ENCODE measurements at regions not wholly inside any gene's neighbourhood (a gene's known extent, or its start where the extent isn't known, plus 50 kb on each side); places are given as distances from the start of the nearest gene placed in this dataset.

DNA sequence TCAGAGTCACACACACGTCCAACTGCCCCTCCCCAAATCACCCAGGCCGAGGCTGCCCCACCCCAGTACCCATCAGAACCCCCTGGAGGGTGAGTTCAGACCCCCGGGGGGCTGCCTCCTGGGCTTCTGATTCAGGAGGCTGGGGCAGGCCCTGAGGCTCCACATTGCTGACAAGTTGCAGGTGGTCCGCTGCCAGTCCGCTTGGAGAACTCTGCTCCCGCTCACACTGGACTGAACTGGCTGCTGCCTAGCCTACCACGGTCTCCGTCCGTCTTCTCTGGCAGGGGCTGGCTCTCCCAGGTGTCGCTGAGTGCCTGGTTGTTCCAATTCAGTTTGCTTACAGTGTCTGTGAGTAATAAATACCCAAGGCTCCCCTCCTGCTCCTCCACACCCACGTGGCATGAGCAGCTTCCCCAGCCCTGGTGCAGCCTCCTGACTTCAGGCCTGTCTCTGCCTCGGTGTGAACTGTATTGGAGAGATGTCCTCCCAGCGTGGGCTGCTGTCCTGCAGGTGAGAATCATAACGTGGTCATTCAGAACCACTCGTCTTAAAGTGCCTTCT, 163.4 kb downstream of the LAT start:
- TF ChIP-seq, protein P1, sequence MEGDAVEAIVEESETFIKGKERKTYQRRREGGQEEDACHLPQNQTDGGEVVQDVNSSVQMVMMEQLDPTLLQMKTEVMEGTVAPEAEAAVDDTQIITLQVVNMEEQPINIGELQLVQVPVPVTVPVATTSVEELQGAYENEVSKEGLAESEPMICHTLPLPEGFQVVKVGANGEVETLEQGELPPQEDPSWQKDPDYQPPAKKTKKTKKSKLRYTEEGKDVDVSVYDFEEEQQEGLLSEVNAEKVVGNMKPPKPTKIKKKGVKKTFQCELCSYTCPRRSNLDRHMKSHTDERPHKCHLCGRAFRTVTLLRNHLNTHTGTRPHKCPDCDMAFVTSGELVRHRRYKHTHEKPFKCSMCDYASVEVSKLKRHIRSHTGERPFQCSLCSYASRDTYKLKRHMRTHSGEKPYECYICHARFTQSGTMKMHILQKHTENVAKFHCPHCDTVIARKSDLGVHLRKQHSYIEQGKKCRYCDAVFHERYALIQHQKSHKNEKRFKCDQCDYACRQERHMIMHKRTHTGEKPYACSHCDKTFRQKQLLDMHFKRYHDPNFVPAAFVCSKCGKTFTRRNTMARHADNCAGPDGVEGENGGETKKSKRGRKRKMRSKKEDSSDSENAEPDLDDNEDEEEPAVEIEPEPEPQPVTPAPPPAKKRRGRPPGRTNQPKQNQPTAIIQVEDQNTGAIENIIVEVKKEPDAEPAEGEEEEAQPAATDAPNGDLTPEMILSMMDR (IDR thresholded peaks at IDR 0.05 in 2 of 3, conservative IDR thresholded peaks at IDR 0.05 in 1 of 3; ENCODE audit: insufficient read depth in 2 of 3, low read depth in 1 of 3, low read length in 3 of 3), result no peak
- TF ChIP-seq CREB1 (IDR thresholded peaks at IDR 0.05), result no peak
- TF ChIP-seq CREB1 (CRISPR knock-in tag; IDR thresholded peaks at IDR 0.05), result no peak
- no peak for TF ChIP-seq FOXA1 (IDR thresholded peaks at IDR 0.05; ENCODE audit: borderline replicate concordance)
- no peak for TF ChIP-seq EP300 (IDR thresholded peaks at IDR 0.05; ENCODE audit: low read length)
- TF ChIP-seq, protein P2, sequence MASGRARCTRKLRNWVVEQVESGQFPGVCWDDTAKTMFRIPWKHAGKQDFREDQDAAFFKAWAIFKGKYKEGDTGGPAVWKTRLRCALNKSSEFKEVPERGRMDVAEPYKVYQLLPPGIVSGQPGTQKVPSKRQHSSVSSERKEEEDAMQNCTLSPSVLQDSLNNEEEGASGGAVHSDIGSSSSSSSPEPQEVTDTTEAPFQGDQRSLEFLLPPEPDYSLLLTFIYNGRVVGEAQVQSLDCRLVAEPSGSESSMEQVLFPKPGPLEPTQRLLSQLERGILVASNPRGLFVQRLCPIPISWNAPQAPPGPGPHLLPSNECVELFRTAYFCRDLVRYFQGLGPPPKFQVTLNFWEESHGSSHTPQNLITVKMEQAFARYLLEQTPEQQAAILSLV (tag; IDR thresholded peaks at IDR 0.05), result no peak
- TF ChIP-seq FOXA3 (CRISPR knock-in tag; conservative IDR thresholded peaks at IDR 0.05 in 1 of 2, IDR thresholded peaks at IDR 0.05 in 1 of 2), result no peak
- TF ChIP-seq TBP (optimal IDR thresholded peaks at IDR 0.05; ENCODE audit: low read depth, low read length), result no peak
- no peak for TF ChIP-seq TRIM24 (IDR thresholded peaks at IDR 0.05)
- TF ChIP-seq, protein P3, sequence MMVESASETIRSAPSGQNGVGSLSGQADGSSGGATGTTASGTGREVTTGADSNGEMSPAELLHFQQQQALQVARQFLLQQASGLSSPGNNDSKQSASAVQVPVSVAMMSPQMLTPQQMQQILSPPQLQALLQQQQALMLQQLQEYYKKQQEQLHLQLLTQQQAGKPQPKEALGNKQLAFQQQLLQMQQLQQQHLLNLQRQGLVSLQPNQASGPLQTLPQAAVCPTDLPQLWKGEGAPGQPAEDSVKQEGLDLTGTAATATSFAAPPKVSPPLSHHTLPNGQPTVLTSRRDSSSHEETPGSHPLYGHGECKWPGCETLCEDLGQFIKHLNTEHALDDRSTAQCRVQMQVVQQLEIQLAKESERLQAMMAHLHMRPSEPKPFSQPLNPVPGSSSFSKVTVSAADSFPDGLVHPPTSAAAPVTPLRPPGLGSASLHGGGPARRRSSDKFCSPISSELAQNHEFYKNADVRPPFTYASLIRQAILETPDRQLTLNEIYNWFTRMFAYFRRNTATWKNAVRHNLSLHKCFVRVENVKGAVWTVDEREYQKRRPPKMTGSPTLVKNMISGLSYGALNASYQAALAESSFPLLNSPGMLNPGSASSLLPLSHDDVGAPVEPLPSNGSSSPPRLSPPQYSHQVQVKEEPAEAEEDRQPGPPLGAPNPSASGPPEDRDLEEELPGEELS (CRISPR knock-in tag; IDR thresholded peaks at IDR 0.05; ENCODE audit: borderline replicate concordance), result no peak
- no peak for TF ChIP-seq POLR2A (conservative IDR thresholded peaks at IDR 0.05)
- TF ChIP-seq GABPA (tag; conservative IDR thresholded peaks at IDR 0.05; ENCODE audit: low read depth), result no peak
- TF ChIP-seq, protein P4, sequence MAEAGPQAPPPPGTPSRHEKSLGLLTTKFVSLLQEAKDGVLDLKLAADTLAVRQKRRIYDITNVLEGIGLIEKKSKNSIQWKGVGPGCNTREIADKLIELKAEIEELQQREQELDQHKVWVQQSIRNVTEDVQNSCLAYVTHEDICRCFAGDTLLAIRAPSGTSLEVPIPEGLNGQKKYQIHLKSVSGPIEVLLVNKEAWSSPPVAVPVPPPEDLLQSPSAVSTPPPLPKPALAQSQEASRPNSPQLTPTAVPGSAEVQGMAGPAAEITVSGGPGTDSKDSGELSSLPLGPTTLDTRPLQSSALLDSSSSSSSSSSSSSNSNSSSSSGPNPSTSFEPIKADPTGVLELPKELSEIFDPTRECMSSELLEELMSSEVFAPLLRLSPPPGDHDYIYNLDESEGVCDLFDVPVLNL (CRISPR knock-in tag; IDR thresholded peaks at IDR 0.05; ENCODE audit: low read depth), result no peak

Data from K562 (cell line).